ENCODE measurements at regions not wholly inside any gene's neighbourhood (a gene's known extent, or its start where the extent isn't known, plus 50 kb on each side); places are given as distances from the start of the nearest gene placed in this dataset.

DNA sequence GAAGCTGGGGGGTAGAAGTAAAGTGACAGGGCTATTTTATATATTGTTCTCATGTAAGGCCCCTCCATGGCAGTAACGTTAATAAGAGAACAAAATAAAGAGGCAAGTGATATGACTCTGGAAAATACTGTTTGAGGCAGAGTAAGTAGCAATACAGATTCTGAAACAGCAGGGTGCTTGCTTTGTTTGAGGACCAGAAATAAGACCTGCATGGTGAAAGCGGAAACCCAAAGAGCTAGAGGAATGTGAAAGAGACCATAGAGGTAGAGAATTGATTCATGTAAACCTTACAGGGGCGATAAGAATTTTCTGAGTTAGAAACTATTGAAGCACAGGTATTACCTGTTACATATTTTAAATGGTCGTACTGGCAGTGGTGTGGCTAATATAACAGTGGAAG, 1517.1 kb downstream of the SI start:
- TF ChIP-seq, protein P1, sequence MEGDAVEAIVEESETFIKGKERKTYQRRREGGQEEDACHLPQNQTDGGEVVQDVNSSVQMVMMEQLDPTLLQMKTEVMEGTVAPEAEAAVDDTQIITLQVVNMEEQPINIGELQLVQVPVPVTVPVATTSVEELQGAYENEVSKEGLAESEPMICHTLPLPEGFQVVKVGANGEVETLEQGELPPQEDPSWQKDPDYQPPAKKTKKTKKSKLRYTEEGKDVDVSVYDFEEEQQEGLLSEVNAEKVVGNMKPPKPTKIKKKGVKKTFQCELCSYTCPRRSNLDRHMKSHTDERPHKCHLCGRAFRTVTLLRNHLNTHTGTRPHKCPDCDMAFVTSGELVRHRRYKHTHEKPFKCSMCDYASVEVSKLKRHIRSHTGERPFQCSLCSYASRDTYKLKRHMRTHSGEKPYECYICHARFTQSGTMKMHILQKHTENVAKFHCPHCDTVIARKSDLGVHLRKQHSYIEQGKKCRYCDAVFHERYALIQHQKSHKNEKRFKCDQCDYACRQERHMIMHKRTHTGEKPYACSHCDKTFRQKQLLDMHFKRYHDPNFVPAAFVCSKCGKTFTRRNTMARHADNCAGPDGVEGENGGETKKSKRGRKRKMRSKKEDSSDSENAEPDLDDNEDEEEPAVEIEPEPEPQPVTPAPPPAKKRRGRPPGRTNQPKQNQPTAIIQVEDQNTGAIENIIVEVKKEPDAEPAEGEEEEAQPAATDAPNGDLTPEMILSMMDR (IDR thresholded peaks at IDR 0.05): no peak

DNA sequence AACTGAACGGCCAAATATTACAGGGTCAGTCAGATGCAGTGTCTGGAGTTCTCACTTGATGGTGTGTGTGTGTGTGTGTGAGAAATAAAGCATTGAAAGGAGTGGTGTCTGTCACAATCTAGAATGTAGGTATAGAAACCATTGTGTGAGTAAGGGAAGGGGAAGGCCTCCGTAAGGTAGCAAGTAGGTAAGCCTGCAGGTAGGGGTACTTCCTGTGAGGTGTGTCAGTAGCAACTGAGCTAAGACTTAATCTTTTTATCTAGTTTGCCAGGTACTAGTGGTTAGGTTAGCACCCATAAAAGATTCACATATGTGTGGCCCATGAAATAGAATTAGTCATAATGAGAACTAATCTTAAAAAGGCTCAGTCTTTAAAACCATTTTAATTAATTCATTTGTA, 1517.8 kb downstream of the SI start:
- TF ChIP-seq, protein P1 (IDR thresholded peaks at IDR 0.05): no peak

DNA sequence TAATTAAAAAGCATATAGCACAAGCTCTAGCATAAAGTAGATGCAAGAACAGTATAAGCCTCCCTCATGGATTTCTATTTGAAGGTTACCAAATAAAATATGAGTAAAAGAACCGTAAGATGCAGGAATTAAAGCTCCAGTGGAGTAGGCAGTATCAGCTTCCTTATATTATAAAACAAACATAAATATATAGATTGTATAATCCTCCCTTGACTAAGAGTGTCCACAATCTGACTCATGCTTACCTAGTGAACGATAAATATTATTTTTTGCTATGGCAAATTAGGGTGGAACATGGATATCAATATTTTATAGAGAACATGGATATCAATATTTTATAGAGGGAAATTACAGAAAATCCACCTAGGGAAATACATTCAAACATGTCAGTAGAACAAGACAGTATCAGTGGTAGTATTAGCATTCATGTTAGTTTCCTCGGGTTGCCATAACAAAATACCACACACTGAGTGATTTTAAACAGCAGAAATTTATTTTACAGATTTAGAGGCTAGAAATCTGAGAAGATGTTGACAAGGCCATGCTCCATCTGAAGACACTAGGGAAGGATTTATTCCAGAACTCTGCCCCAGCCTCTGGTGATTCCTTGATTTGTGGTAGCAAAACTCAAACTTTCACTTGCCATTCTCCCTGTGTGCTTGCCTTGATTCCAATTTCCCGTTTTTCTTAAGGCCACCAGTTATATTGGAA, 1521.3 kb downstream of the SI start:
- TF ChIP-seq, protein P1 (IDR thresholded peaks at IDR 0.05): no peak

DNA sequence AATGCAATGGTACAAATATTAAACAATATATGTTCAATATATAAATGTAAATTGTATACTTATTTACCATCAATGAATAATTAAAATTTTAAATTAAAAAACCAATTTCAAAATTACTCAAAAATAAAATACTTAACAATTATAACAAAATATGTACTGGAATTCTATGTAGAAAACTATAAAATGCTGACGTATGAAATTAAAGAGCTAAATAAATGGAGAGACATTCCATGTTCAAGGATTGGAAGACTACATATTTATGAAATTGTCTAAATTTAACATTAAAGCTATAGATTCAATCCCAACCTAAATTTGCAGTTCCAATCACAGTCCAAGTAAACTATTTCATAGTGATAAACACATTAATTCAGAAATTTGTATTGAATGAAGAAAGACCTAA, 1522.4 kb downstream of the SI start:
- TF ChIP-seq, protein P1 (IDR thresholded peaks at IDR 0.05): no peak

DNA sequence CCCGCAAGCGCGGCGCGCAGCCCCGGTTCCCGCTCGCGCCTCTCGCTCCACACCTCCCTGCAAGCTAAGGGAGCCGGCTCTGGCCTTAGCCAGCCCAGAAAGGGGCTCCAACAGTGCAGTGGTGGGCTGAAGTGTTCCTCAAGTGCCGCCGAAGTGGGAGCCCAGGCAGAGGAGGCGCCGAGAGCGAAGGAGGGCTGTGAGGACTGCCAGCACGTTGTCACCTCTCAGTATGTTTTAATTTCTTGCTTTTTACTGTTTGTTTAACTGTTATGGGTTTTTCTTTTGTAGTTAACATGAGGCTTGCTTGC, 1525.7 kb downstream of the SI start:
- TF ChIP-seq, protein P1 (IDR thresholded peaks at IDR 0.05): no peak

DNA sequence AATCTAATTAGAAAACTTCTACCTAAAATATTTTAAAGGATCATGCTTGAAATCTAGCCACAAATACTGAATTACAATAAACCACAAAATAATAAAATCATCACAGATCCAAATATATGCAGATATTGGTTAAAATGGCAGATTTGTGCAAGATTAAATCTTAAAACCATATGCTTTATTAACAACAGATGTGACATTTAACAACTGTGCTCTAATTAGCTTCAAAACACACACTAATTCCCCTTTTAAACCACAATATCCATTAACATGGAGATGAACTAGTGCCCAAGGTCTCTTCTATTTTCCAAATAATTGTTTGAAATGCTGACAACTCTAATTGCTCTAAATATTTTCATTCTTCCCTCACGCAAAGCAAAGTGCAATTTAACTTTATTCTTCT, 1530.3 kb downstream of the SI start:
- TF ChIP-seq, protein P1 (IDR thresholded peaks at IDR 0.05): no peak

DNA sequence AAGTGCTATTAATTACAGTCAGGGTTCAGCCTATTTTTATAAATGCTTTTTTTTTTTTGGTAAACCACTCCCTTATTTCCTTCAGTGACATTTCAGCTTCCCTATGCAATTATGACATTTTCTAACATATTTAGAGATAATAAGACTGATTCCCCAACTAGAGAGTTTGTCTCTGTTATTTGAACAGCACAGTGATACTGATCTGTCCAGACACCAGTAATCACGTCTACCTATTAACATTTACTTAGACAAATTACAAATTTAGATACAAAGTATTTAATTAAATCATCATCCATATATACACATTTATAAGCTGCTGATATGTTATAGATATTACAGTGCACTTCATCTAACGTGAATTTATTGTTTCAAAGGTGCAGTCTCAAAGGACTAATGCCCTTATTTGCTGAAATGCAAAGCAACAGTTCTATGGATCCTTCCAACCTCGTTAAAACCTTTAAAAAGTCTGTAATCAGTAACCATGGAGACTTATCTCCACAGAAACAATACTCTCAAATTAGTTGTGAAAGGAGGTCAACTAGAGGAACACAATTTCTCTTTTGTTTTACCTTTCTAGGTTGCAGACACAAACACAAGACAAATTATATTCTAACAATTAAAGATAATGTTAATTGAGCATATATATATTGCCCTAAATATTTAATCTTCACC, 1531.1 kb downstream of the SI start:
- TF ChIP-seq, protein P1 (IDR thresholded peaks at IDR 0.05): no peak
